GM19035 (cell line): ENCODE measurements at regions not wholly inside any gene's neighbourhood (a gene's known extent, or its start where the extent isn't known, plus 50 kb on each side); places are given as distances from the start of the nearest gene placed in this dataset.

Experiments
- ATAC-seq: cut with Tn5 transposase; IDR thresholded peaks from one replicate; pipeline ENCODE4 v1.9.1; 2021; ENCODE audit not compliant: unreplicated experiment

- ATAC-seq, result no peak
These were observed 76.3 kb downstream of the MRPL14 start for GRCh38 chr6:44050872-44051505.

- no peak for ATAC-seq
These were observed 77.0 kb downstream of the MRPL14 start for GRCh38 chr6:44049989-44050871.

- ATAC-seq, result no peak
These were observed 77.9 kb downstream of the MRPL14 start for GRCh38 chr6:44049163-44049988.

GRCh38 chr6:44048277-44048676, 79.0 kb downstream of the MRPL14 start:
- ATAC-seq, result no peak

- no peak for ATAC-seq
These were observed 79.5 kb downstream of the MRPL14 start for GRCh38 chr6:44047801-44048200.

GRCh38 chr6:44047179-44047546, 80.1 kb downstream of the MRPL14 start:
- ATAC-seq, result no peak

- no peak for ATAC-seq
These were observed 80.6 kb downstream of the MRPL14 start for GRCh38 chr6:44046516-44047178.

GRCh38 chr6:44045672-44046015, 81.6 kb downstream of the MRPL14 start:
- ATAC-seq, result no peak

GRCh38 chr6:44044940-44045671, 82.1 kb downstream of the MRPL14 start:
- no peak for ATAC-seq

GRCh38 chr6:44044154-44044539, 83.1 kb downstream of the MRPL14 start:
- ATAC-seq, result no peak

- no peak for ATAC-seq
These were observed 83.6 kb downstream of the MRPL14 start for GRCh38 chr6:44043479-44044153.

- no peak for ATAC-seq
These were observed 84.2 kb downstream of the MRPL14 start for GRCh38 chr6:44042989-44043478.

- no peak for ATAC-seq
These were observed 84.8 kb downstream of the MRPL14 start for GRCh38 chr6:44042261-44042988.

GRCh38 chr6:44041461-44042260, 85.6 kb downstream of the MRPL14 start:
- no peak for ATAC-seq

- no peak for ATAC-seq
These were observed 86.5 kb downstream of the MRPL14 start for GRCh38 chr6:44040786-44041185.

GRCh38 chr6:44039839-44040350, 87.4 kb downstream of the MRPL14 start:
- no peak for ATAC-seq

GRCh38 chr6:44039191-44039719, 88.0 kb downstream of the MRPL14 start:
- ATAC-seq, result no peak

GRCh38 chr6:44038543-44039065, 88.6 kb downstream of the MRPL14 start:
- ATAC-seq, result no peak
